HG02943 (cell line): ENCODE measurements at regions not wholly inside any gene's neighbourhood (a gene's known extent, or its start where the extent isn't known, plus 50 kb on each side); places are given as distances from the start of the nearest gene placed in this dataset.
"Not testable (repeated sequence)": the region's sequence is repeated elsewhere in the genome, so short reads cannot be mapped to it uniquely, and the experiment has no call there.

ENCODE experiments used
- ATAC-seq: cut with Tn5 transposase; IDR thresholded peaks from one replicate; pipeline ENCODE4 v1.9.1; 2021; ENCODE audit warnings: mild to moderate bottlenecking, low read depth, moderate library complexity; ENCODE audit not compliant: unreplicated experiment

DNA sequence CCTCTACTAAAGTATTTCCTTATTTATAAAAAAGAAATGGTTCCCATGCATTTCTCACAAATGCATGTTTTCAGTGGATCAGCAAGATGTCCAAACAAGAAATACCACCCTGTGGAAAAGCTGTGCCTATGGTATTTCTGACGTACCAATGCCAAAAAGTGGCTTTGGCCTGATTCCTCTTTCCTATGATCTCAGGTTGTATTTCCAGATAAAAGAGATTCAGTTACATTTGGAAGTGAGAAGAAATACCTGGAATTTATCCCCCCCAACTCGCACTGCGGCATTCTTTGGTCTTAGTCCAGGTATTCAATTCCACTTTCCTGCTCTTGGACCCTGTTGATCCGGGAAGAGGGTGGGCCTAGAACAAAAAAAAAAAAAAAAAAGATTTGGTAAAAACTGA is 815.9 kb upstream of the FRG1 start:
- no peak for ATAC-seq

DNA sequence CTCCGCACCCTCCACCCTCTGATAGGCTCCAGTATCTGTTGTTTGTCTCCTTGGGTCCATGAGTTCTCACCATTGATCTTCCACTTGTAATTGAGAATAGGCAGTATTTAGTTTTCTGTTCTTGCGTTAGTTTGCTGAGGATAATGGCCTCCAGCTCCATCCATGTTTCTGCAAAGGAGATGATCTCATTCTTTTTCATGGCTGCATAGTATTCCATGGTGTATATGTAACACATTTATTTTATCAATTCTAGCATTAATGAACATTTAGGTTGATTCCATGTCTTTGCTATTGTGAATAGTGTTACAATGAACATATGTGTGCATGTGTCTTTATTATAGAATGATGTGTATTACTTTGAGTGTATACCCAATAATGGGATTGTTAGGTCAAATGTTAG is 814.6 kb upstream of the FRG1 start:
- ATAC-seq: no peak

DNA sequence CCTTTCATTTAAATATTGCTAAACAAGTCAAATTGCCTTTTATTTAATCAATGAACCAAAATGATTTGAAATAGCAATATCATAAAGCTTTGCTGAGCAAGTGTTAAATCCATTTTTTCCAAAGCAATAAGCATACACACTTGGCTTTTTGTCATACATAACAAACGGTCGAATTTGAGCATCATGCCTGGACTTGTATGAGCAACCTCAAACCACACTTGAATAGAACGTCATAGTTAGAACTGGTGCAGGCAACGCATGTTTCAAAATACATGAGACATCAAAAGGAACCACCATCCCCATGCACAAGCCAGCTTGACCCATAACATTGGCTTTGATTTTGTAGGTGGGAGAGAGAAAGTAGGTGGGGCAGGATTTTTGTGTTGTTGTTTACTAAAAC is 812.3 kb upstream of the FRG1 start:
- ATAC-seq: no peak

DNA sequence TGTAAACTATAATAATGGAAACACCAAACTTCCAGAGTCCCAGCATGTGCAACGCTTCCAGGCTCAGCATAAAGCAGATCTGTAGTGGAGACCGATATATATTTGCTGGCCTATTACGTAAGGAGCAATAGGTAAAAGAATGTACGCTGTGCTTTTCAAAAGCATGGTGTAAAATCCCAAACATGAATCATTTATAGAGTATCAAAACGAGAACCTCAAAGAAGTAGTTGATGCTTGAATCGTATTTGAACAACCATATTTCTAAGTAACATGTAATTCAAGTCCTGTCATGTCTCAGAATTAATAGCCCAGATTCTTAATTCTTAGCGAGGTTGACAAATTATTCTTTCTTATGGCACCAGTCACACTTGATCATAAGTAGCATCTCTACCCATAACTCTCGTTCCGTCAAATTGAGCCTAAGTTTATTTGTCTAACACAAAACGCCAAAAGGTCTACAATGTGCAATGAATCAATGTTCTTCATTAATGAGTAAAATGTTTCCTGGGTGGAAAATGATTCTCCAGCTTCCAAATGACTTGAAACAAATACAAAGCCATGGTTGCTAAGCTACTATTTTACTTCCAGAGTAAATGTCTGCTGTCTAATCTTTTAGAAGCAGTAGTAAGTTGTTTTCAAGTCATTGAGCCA is 811.5 kb upstream of the FRG1 start:
- ATAC-seq: no peak

DNA sequence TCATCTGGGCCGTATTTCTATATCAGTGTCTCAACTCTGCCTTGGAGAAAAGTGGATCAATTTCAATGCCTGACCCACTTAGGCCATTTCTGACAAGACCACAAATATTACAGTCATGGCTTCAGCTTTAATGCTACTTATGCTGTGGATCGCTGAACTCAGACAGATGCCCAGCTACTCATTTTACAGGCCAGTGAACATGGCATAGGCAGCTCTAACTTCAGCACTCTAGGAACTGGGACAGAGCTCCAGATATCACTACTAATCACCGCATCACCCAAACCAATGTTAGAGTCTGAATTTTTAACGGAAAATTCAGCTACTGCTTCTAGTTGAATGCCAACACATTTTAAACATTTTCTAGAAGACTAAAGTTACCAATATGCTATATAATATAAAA is 809.6 kb upstream of the FRG1 start:
- no peak for ATAC-seq

DNA sequence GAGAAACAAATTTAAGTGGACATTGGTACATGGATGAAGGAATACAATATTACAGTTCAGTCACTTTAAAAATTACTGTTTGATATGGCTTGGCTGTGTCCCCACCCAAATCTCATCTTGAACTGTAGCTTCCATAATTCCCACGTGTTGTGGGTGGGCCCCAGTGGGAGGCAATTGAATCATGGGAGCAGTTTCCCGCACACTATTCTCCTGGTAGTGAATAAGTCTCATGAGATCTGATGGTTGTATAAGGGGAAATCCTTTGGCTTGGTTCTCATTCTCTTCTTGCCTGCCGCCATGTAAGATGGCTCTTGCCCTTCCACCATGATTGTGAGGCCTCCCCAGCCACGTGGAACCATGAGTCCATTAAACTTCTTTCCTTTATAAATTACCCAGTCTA is 804.2 kb upstream of the FRG1 start:
- ATAC-seq: no peak

DNA sequence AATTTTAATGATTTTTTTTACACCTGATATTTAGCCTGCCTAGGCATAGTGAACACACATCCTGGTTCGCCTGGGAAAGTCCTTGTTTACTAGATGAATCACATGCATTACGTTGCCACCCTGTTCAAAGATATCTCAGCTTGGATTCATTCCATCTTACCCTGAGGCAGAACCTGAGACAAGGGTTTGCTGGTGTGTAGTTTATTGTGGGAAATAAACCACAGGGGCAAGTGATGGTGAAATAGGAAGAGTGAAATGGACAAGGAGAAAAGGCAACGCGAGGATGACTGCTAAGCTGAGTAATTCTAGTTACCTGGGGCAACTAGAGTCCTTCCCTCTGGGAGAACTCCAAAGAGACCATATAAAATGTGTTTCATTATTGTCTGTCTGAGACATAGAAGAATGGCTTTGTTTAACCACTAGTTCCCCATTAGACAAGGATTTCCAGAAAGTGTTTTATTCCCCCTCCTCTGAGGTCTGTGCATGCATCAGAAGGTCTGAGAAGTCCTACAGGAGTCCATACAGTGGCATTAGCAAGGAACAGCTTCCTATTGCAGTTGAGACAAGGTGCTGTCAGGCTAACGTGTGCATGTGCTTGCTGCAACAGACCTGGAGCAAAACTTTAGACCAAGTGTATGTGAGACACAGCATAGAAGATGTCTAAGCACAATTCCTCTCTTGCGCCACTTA is 797.3 kb upstream of the FRG1 start:
- ATAC-seq: no peak

DNA sequence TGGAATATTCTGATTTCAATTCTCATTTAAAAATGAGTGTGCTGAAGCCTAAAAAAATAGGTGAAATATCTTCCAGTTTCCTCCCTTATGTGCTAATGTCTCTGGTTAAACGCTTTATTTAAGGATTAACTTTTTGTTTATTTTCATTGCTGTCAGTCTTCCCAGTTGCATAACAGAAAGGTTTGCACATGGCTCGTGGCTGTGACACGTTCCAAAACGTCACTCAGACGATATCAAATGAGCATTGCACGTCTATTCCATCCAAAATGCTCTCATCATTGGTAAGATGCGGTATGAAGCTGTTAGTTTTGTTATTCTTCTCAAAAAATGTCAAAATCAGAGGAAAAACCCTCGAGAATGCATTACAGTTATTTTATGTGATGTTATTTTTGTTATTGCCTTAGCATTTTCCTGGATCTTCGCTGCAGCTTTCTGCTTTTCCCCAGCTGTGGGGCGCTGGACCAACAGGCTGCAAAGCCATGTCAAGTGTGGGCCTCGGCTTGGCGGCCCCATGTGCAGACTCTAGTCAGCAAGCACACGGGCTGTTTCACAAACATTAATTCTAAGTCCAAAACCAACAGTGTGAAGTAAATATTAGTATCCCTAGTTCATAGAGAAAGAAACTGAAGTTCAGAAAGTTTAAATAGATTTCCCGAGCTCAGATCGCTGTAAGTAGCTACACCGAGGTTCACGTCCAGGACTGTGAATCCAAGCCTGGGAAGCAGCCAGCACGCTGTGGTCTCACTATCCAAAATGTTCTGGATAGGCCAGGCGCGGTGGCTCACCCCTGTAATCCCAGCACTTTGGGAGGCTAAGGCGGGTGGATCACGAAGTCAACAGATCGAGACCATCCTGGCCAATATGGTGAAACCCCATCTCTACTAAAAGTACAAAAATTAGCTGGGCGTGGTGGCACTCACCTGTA is 793.4 kb upstream of the FRG1 start:
- ATAC-seq: no peak

DNA sequence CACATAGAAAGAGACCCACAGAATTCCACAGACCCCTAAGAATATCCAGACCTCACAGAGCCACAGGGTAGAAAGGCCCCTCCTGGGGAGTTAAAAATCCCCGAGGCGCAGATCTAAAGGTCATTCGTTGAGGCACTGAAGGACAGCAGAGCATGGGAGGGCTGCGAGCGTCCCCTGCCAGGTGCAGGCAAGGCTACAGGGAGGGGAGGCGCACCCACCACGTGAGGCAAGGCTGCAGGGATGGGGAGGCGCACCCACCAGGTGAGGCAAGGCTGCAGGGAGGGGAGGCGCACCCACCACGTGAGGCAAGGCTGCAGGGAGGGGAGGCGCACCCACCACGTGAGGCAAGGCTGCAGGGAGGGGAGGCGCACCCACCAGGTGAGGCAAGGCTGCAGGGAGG is 785.6 kb upstream of the FRG1 start:
- not testable (repeated sequence) for ATAC-seq

DNA sequence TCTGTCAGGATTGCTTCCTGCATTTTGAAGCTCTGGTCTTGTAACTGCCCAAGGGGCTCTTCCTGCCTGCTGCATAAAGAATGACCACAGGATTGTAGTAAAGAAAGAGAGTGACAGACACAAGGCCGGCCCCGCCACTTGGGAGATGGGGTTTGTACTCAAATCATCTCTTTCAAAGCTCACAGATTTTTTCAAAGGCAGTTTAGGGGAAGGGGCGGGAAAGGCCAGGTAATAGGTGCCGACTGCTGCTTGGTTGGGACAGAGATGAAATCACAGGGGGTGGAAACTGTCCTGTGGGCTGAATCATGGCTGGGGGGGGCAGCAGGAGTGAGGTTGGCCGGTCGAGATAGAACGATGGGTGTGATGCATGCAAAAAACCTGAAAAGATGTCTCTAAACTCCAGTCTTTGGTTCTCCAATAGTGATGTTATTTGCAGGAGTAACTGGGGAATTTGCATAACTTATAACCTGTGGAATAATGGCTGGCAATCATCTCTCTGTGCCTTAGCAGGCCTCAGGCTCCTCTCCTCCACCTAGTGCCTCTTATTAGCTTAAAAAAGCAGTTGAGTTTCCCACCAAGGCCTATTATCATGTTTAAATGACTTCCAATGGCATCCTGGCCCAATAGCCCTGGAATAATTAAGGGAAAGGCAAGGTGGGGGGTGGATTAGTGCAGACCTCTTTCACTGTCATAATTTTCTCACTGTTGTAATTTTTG is 778.4 kb upstream of the FRG1 start:
- no peak for ATAC-seq

DNA sequence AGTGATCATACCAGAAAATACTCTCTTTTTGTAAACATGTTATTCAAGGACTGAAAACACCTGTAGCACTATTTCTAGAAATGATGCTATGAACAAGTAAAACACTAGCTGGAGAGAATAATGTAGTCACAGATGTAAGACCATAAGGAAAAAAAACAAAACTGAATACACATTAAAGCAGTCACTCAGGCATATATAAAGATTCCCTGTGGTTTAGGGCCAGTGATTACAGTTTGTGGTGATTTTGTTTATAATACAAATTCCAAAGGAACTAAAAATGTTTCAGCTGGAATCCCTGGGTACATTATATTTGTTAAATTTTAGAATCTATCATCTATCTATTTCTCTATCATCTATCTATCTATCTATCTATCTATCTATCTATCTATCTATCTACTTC is 777.8 kb upstream of the FRG1 start:
- ATAC-seq: no peak

DNA sequence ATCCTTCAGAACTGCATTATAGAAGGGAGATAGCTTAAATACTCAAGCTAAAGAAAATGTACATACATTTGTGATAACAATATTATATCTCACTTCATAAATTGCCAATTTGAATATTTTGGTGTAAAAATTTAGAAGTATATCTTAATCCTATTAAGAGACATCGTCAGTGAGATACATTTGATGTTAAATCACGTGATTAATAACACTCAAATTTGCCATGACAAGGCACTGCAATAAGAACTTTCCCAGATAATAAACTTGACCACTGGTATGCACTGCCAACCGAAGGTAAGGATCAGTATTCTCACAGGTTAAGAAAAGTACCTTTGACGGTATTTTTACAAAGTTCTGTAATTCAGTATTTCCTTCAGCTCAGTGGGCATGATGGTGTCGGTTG is 764.7 kb upstream of the FRG1 start:
- ATAC-seq: no peak

DNA sequence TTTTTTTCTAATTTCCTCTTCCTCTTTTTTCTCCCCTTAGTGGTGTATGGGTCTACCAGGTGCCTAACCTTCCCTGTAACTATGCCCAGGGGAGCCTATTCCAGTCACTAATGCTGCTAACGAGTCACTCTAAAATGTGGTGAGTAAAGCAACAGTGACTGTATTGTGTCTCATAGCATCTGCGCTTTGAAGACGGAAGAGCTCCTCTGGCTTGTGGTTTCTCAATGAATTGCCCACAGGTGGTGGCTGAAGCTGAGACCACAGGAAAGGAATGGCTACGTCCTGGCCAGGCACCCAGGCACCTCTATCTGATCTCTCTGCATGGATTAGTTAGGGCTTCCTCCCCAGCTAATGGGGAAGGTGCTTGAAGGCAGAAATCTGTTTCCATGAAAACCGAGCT is 763.5 kb upstream of the FRG1 start:
- no peak for ATAC-seq

DNA sequence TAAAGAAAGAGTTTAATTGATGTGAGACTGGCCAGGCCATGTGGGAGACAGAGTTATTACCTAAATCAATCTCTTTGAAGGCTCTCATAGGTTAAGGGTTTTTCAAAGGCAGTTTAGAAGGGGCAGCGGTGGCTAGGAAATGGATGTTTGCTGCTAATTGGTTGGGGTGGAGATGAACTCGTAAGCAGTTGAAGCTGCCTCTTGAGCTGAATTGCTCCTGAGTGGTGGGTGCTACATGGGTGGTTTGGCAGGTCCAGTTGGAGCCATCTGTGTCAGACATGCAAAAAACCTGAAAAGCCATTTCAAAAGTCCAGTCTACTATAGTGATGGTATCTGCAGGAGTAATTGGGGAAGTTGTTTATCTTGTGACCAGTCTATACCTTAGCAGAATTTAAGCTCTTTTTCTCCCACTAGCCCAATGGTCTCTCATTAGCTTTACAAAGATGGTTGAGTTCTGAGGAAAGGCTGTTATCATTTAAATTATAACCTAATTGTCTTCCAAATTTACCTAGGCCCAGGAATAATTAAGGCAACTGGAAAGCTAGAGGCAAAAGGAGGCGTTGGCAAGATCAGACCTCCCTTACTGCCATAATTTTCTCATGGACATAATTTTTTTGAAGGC is 762.4 kb upstream of the FRG1 start:
- no peak for ATAC-seq

DNA sequence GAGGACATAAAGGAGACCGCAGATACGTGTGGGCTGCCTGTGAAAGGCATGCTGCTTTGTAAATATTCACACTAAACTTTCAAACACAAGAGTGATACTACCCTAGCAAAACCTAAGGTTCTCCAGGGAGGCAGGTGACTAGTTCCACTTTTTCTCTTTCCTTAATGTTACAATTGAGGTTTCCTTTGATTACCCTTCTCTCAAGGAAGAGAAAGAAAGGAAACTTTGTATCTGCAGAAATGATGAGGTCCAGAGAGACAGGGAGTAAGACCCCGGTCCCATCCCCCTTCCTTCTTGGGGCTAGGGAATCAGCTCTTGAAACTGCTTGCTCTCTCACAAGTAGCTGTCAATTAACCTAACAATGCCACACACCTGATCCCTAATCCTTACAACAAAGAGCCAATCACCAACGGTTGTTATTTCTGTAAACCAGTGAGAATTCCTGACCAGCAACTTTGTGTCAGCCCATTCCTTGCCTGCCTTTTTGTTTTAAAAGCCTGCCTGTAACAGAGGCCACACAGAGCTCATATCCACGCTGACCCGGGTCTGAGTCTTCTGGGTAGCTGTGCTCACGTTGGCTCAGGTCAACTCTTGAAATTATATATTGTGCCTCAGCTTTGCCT is 754.8 kb upstream of the FRG1 start:
- ATAC-seq: no peak

DNA sequence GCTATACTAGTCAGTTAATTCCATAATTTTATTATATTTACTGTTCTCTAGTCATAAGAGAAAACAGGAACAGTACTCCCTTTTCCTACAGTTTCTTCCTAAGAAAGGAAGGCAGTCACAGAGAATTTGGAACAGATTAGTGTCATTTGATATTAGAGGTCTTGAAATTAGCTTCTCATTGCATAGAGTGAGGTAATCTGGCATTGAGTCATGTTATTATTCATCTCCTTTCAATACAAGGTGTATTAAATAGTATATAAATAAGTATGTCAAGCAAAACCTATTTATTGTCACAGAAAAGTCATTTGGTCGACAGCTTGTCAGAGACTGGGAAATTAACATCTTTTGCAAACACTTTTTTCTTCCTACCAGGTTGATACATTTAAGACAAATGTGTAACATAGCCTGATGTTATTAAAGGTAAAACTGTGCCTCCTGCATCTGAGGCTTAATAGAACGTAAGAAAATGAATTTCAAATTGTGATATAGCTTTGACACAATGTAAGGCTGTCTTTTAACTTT is 753.1 kb upstream of the FRG1 start:
- no peak for ATAC-seq

DNA sequence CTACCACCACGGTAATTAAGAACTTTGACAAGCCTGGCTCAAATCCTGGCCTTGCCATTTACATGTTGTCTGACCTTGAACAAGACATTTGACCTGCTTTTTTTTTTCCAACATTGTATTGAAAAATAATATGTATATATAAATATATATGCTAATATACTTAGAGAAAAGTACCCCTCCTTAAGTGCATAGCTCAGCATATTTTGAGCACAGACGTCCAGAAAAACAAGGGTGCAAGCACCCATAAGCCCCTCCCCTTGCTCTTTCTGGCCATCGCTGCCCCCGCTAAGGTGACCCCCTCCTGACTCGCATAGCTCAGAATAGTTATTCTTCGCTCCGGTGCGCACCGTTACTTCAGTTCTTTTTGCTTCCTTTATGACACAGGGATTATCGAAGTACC is 742.0 kb upstream of the FRG1 start:
- no peak for ATAC-seq

DNA sequence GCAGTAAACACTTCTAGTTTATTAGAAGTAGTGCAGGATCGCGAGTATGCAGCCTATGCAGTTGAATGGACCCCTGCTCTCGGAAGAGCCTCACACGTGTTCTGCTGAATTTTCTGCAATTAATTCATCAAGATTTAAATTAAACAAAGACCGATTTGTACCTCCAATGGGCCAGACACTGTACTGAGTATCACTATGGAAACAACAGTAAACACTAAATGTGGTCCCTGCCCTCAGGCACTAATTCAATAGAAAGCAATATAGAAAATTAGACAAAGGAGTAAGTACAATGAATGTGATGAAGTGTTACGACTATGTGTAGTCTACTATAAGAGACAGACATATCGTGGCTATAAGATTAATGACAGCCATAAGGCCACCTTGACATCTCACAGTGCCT is 740.3 kb upstream of the FRG1 start:
- no peak for ATAC-seq

DNA sequence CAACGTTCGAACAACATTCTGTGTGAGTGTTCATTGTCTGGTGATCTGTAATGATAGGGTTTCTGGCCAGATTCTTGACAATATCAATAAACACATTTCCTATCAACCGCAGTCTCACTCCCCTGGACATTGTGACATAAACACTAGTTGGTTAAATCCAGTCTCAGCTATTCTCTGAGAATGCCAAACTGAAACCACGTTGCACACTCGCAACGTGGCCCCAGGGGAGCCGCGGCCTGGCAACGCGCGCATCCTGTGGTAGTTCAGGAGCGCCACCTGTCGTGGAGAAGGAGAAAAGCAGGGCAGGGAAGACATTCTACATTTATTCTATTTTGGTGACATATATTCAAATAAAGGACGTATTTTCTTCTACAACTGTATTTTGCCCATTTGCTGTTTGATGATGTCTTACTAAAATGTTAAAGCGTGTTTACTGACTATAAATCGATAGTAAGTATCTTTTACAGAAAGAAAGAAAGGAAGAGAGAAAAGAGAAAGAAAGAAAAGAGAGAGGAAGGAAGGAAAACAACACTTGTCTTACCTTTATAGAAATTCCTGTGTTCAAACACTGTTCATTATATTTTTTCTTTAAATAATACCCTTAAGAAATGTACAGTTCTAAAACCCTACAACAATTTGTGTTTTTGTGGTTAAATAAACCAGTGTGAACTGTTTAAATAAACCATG is 738.3 kb upstream of the FRG1 start:
- ATAC-seq: no peak
